ENCODE measurements at regions not wholly inside any gene's neighbourhood (a gene's known extent, or its start where the extent isn't known, plus 50 kb on each side); places are given as distances from the start of the nearest gene placed in this dataset.
"Not testable (repeated sequence)": the region's sequence is repeated elsewhere in the genome, so short reads cannot be mapped to it uniquely, and the experiment has no call there.

DNA sequence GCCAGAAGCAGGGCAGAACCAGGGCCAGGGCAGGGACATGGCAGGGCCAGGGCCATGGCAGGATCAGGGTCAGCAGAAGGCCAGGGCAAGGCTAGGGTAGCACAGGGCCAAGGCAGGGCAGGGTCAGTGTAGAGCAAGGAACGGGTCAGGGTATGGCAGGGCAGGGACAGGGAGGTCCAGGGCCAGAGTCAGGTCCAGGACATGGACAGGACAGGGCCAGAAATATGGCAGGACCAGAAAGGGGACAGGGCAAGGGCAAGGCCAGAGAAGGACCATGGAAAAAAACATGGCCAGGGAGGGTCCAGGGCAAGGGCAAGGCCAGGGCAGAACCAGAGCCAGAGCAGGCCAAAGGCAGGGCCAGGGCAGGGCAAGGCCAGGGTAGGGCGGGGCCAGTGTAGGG lies 2870.7 kb downstream of the RPIA start:
- TF ChIP-seq, protein P1, sequence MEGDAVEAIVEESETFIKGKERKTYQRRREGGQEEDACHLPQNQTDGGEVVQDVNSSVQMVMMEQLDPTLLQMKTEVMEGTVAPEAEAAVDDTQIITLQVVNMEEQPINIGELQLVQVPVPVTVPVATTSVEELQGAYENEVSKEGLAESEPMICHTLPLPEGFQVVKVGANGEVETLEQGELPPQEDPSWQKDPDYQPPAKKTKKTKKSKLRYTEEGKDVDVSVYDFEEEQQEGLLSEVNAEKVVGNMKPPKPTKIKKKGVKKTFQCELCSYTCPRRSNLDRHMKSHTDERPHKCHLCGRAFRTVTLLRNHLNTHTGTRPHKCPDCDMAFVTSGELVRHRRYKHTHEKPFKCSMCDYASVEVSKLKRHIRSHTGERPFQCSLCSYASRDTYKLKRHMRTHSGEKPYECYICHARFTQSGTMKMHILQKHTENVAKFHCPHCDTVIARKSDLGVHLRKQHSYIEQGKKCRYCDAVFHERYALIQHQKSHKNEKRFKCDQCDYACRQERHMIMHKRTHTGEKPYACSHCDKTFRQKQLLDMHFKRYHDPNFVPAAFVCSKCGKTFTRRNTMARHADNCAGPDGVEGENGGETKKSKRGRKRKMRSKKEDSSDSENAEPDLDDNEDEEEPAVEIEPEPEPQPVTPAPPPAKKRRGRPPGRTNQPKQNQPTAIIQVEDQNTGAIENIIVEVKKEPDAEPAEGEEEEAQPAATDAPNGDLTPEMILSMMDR (conservative IDR thresholded peaks at IDR 0.05), result not testable (repeated sequence)
- TF ChIP-seq EZH2 (IDR thresholded peaks at IDR 0.05; ENCODE audit: low read depth), result not testable (repeated sequence)
